ENCODE measurements at regions not wholly inside any gene's neighbourhood (a gene's known extent, or its start where the extent isn't known, plus 50 kb on each side); places are given as distances from the start of the nearest gene placed in this dataset.
"Not testable (repeated sequence)": the region's sequence is repeated elsewhere in the genome, so short reads cannot be mapped to it uniquely, and the experiment has no call there.

- TF ChIP-seq CTCF (IDR thresholded peaks at IDR 0.05; ENCODE audit: borderline replicate concordance, extremely low read depth, low read length, poor library complexity, severe bottlenecking); EZH2 (IDR thresholded peaks at IDR 0.05; ENCODE audit: borderline replicate concordance, low read depth, low read length, severe bottlenecking): not testable (repeated sequence)
These were observed 120.2 kb upstream of the MB21D2 start for GRCh38 chr3:193037828-193038227.

Measured in DND-41 (cell line).